Thoracic aorta (tissue), 2 donors: ENCODE measurements at regions not wholly inside any gene's neighbourhood (a gene's known extent, or its start where the extent isn't known, plus 50 kb on each side); places are given as distances from the start of the nearest gene placed in this dataset.

ENCODE experiments used
- ATAC-seq: fragments of 150-250 bp; one replicate; pipeline ENCODE4 v1.8.0; 2017; ENCODE audit warnings: low read depth; ENCODE audit not compliant: insufficient number of reproducible peaks, low FRiP score
- DNase-seq: peaks from one replicate; pipeline ENCODE4 v3.0.0-alpha.2; 2020; ENCODE audit warnings: low spot score
- H3K27ac ChIP-seq, 2 donors: fragments of 200-600 bp; sonication (generic); 1 replicate in 1 of 2; 2 replicates in 1 of 2; pipeline ENCODE4 v1.5.1; 2016; ENCODE audit warnings: mild to moderate bottlenecking in 2 of 2, moderate library complexity in 2 of 2
- H3K27me3 ChIP-seq: fragments of 200-600 bp; sonication (generic); replicated peaks from 2 replicates; pipeline ENCODE4 v1.6.0; 2016; ENCODE audit warnings: mild to moderate bottlenecking; ENCODE audit not compliant: insufficient read depth
- H3K36me3 ChIP-seq: fragments of 200-600 bp; sonication (generic); one replicate; pipeline ENCODE4 v1.5.1; 2016
- H3K4me1 ChIP-seq, 2 donors: fragments of 200-600 bp; sonication (generic); 1 replicate in 1 of 2; 2 replicates in 1 of 2; pipeline versions ENCODE4 v1.5.1 to v1.6.0; 2016; ENCODE audit warnings: low read depth in 2 of 2, mild to moderate bottlenecking in 1 of 2; ENCODE audit not compliant: control insufficient read depth in 1 of 2
- H3K4me3 ChIP-seq: fragments of 200-600 bp; sonication (generic); 2 replicates; pipeline ENCODE4 v1.5.1; 2016; ENCODE audit warnings: mild to moderate bottlenecking
- H3K9me3 ChIP-seq: fragments of 200-600 bp; sonication (generic); 2 replicates; pipeline ENCODE4 v1.5.1; 2016
- TF ChIP-seq, protein P1 (sequence below): fragments of 200-600 bp; sonication (generic); IDR thresholded peaks from one replicate; pipeline ENCODE4 v1.5.1; 2019; ENCODE audit warnings: antibody characterized with exemption

DNA sequence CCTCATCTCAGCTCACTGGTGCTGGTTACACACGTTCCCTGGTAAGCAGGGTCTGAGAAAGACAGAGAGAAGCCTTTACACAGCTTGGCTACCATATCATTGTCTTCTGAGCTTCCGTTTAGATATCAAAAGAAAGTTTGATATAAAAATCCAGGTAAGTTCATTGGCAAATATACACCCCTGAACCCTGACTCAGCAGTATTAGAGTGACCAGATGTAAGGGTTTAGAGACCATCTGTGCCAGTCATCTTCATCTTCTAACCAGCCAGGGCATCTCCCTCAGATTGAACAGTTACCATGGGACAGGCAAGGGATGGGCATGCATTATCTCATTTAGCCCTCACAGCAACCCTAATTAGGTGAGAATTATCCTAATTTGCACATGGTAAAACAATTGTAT is 232.1 kb downstream of the MED10 start:
- no peak overlapping the region for H3K4me3 ChIP-seq
- no peaks in the 10 kb centered on the region for H3K36me3 ChIP-seq
- DNase-seq, result no peak
- H3K27ac ChIP-seq, result no peak overlapping the region
- TF ChIP-seq, protein P1, sequence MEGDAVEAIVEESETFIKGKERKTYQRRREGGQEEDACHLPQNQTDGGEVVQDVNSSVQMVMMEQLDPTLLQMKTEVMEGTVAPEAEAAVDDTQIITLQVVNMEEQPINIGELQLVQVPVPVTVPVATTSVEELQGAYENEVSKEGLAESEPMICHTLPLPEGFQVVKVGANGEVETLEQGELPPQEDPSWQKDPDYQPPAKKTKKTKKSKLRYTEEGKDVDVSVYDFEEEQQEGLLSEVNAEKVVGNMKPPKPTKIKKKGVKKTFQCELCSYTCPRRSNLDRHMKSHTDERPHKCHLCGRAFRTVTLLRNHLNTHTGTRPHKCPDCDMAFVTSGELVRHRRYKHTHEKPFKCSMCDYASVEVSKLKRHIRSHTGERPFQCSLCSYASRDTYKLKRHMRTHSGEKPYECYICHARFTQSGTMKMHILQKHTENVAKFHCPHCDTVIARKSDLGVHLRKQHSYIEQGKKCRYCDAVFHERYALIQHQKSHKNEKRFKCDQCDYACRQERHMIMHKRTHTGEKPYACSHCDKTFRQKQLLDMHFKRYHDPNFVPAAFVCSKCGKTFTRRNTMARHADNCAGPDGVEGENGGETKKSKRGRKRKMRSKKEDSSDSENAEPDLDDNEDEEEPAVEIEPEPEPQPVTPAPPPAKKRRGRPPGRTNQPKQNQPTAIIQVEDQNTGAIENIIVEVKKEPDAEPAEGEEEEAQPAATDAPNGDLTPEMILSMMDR, result no peak
- no peaks in the 10 kb centered on the region for H3K27me3 ChIP-seq
- no peak for ATAC-seq
- no peaks in the 10 kb centered on the region for H3K9me3 ChIP-seq
- no peaks in the 10 kb centered on the region for H3K4me1 ChIP-seq

DNA sequence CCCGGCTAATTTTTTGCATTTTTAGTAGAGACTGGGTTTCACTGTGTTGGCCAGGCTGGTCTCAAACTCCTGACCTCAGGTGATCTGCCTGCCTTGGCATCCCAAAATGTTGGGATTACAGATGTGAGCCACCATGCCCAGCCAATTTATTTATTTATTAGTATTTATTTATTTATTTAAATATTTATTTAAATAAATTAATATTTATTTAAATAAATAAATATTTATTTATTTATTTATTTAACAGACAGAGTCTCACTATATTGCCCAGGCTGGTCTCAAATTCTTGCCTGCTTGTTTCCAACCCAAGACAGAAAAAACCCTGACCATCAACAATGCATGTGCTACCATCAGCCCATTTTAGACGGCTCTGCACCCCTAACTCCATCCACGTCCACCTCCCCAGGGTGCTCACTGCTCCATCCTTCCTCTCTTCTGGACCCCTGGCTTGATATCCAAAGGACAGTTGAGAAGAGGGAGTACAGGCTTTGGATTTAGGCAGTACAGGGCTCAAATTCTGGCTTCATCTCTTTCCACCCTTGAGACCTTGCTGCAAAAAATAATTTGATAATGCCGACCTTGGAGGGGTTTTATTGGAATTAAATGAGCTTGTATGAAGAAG is 232.6 kb downstream of the MED10 start:
- Histone ChIP-seq H3K27ac (no peak overlapping the region), H3K4me1 (no peaks in the 10 kb centered on the region), H3K9me3 (no peaks in the 10 kb centered on the region), H3K27me3 (no peaks in the 10 kb centered on the region), H3K4me3 (no peak overlapping the region), H3K36me3 (no peaks in the 10 kb centered on the region)
- TF ChIP-seq, protein P1, result no peak
- DNase-seq (no peak), ATAC-seq (no peak)

DNA sequence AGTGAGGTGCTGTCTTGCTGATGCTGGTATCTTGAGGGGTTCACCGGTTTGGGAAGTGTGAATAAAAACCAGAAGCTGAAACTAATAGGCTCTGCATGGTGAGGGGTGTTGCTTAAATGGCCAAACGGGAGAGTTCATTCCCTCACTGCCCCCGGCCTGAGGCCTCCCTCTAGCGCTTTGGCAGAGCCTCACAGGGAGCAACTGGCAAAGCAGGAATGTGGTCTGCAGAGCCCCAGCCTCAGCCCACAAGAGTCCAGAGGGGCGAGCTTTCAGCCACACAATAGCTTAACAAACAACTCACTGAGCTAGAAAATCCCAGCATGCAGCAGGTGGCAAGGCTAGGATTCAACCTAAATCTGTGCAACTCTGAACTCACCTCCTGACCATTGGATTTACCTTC is 234.8 kb downstream of the MED10 start:
- no peak overlapping the region for H3K27ac ChIP-seq
- TF ChIP-seq, protein P1, result no peak
- no peak overlapping the region for H3K4me3 ChIP-seq
- ATAC-seq (no peak), DNase-seq (no peak)
- H3K36me3 ChIP-seq, result no peaks in the 10 kb centered on the region
- H3K4me1 ChIP-seq, result no peaks in the 10 kb centered on the region
- no peaks in the 10 kb centered on the region for H3K9me3 ChIP-seq
- no peaks in the 10 kb centered on the region for H3K27me3 ChIP-seq

DNA sequence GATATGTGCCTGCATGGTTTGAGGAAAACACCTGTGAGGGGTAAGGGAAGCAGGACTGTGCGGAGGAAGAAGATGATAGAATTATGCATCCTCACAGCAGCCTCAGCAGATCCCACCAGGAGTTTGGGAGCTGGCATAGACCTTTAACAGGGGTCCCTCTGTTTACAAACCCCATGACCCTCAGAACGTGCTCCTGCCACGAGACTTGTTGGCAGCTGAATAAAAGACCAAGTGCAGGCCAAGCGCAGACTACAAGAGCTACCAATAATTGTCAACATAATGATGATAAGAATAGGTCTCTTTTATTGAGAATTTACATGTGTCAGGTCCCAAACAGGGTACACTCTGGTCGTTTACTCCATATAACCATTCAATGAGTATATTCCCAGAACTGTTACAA is 236.0 kb downstream of the MED10 start:
- TF ChIP-seq, protein P1, result no peak
- Histone ChIP-seq H3K36me3 (no peaks in the 10 kb centered on the region), H3K4me3 (no peak overlapping the region), H3K27me3 (no peaks in the 10 kb centered on the region), H3K27ac (no peak overlapping the region), H3K4me1 (no peaks in the 10 kb centered on the region), H3K9me3 (no peaks in the 10 kb centered on the region)
- ATAC-seq, result no peak
- no peak for DNase-seq

DNA sequence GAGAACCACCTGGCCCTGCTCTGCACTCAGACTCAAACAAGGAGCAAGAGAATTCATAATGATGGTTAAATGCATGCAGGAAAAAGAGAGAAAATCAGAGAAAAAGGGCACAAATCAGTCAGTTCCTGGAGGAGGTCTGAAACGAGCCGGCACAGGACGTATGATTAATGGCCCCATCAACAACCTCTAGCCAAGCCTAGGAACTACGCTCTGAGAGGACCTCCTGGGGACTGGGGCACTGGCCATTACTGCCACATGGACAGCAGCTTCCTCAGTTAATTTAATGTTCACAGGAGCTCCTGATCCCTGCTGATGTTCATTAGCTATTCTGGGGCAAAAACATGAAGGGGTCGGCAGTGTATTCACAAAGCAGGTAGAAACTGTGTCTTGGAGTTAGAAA is 238.1 kb downstream of the MED10 start:
- no peak overlapping the region for H3K4me3 ChIP-seq
- no peaks in the 10 kb centered on the region for H3K9me3 ChIP-seq
- H3K27me3 ChIP-seq, result no peaks in the 10 kb centered on the region
- TF ChIP-seq, protein P1, result no peak
- H3K4me1 ChIP-seq, result no peaks in the 10 kb centered on the region
- H3K27ac ChIP-seq, result no peak overlapping the region
- no peak for DNase-seq
- no peaks in the 10 kb centered on the region for H3K36me3 ChIP-seq
- ATAC-seq, result no peak
